Epithelial cell of proximal tubule (primary cell): ENCODE measurements at regions not wholly inside any gene's neighbourhood (a gene's known extent, or its start where the extent isn't known, plus 50 kb on each side); places are given as distances from the start of the nearest gene placed in this dataset.
"Not testable (repeated sequence)": the region's sequence is repeated elsewhere in the genome, so short reads cannot be mapped to it uniquely, and the experiment has no call there.

Source experiments
- DNase-seq: peaks from one replicate; pipeline ENCODE4 v3.0.0-alpha.2; 2011; ENCODE audit warnings: low read depth
- H3K4me3 ChIP-seq: 2 replicates; pipeline ENCODE4 v1.5.1; 2011; ENCODE audit warnings: low read depth, mild to moderate bottlenecking, low read length
- CTCF ChIP-seq: conservative IDR thresholded peaks from 2 replicates; pipeline ENCODE4 v1.5.1; 2012; ENCODE audit warnings: low read depth, mild to moderate bottlenecking, low read length

DNA sequence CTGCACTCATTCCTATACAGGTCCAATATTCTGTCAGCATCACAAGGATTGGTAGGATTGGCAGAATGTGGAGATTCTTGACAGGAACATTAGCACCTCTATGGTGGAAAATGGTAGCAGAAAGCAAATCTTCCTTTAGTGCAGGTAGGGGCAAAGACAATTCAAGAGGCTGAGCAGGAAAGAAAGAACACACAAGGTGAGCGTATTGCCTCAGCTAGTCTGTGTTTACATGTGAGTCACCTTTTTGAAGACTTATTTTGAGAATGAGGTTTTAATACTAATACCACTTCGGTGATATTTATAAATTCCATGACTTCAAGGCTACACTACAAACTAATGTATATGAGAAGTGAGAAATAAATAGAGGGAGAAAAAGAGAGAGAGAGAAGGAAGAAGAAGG lies 717.0 kb downstream of the BRINP1 start:
- no peak overlapping the region for H3K4me3 ChIP-seq
- TF ChIP-seq CTCF: no peak
- no peak for DNase-seq

- no peak for TF ChIP-seq CTCF
- no peak for DNase-seq
- H3K4me3 ChIP-seq: no peak overlapping the region
Measured at GRCh38 chr9:118652912-118653311, 716.3 kb downstream of the BRINP1 start.

DNA sequence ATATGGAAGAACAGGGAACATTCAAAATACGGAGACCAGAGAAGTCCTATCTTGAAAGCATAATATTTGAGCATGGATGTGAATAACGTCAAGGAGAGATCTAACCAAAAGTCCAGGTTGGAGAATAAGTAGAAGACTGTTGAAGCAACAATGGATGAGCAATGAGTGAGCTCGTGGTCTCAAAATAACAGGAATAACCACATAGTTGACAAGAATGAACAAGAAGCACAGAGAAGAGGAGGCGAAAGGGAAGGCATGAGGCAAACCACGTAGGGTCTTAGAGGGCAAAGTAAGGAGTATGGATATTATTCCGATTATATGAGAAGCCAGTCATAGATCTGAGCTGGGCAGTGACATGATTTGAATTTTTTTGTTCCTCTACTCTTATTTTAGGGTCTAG lies 710.2 kb downstream of the BRINP1 start:
- DNase-seq: no peak

DNA sequence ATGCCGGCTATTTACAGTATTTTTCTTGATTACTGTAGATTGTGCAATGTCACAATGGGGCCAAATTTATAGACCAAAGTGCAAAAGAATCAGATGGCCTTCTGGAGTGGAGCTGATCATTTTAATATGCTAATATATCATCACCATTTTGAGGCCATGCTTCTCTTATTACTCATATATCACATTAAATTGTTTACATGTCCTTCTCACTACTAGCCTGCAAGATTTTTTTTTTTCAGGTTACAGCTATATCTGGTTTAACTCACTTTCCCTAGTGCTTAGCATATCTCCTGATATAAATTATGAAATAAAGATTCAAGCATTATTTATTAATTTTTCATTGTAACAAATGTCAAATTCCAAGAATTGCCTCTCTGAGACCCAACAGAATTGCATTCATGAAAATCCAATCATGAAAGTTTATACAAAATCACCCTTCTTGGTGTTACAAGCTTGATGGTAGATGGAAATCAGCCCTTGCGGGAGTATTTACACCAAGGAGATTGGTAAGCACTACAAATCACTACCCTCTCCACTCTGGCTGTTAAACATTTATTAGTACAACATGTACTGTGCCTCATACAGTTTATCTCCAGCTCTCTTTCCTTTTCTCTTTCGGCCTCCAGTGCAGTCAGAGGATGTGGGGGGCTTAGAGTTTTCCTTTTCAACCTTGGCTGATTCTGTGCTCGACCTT lies 703.9 kb downstream of the BRINP1 start:
- no peak for DNase-seq
- TF ChIP-seq CTCF: no peak
- H3K4me3 ChIP-seq: no peak overlapping the region

More for the DNA sequence above, 710.2 kb downstream of the BRINP1 start:
- no peak overlapping the region for H3K4me3 ChIP-seq
- no peak for TF ChIP-seq CTCF

DNA sequence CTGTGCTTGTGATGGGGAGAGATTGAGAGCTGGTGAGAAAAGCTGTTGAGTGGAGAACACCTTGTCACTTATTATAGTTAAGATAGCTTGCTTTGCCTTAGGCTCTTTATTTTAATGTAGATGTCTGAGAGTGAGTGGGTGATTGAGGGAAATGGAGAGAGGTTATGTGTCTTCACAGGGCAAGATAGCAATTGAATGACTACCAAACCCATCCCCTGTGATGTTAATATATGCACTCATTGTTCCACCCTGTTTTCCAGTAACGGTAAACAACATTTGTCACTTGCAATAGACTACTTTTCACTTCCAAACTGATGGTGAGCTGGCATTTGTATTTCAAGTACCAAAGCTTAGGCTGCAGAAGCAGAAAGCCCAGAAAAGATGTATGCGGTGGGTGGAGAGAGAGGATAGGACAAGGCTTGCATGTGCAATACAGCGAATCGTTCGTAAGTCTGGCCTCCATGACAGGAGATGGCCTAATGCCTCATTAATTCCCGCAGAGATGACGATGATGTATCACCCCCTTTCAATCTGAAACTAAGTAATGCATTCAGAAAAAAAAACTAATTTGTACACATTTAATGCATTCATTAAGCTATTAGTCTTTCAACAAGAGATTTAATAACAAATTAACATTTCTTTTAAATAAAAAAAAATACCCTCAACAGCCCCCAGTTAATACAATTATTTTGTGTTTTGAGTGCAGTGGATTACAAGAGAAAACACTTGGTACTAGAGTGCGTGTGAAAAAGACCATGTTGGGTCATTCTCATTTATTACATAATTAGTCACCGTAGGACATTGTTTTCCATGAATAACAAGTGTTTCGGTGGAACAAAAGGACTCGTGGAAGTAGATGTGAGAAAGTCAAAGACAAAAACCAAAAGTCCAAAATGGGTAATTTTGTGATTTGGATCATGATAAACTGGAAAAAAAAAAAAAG lies 699.0 kb downstream of the BRINP1 start:
- no peak for DNase-seq
- no peak overlapping the region for H3K4me3 ChIP-seq
- no peak for TF ChIP-seq CTCF

- no peak overlapping the region for H3K4me3 ChIP-seq
- no peak for DNase-seq
- TF ChIP-seq CTCF: no peak
Measured at GRCh38 chr9:118674942-118675341, 694.3 kb downstream of the BRINP1 start.

GRCh38 chr9:118677936-118678653 lies 691.1 kb downstream of the BRINP1 start:
- H3K4me3 ChIP-seq, DNase-seq: not testable (repeated sequence)
